Renal pelvis (tissue), 1 donor: ENCODE measurements at regions not wholly inside any gene's neighbourhood (a gene's known extent, or its start where the extent isn't known, plus 50 kb on each side); places are given as distances from the start of the nearest gene placed in this dataset.

Experiments
- DNase-seq: peaks from one replicate; pipeline ENCODE4 v3.0.0-alpha.2; 2013

GRCh38 chr10:116006508-116006907 is 266.5 kb downstream of the GFRA1 start:
- DNase-seq: no peak

GRCh38 chr10:116005301-116005700 is 267.7 kb downstream of the GFRA1 start:
- DNase-seq: no peak

- no peak for DNase-seq
Measured at GRCh38 chr10:116002735-116003134, 270.3 kb downstream of the GFRA1 start.

- DNase-seq: no peak
Measured at GRCh38 chr10:116001976-116002375, 271.0 kb downstream of the GFRA1 start.

GRCh38 chr10:116001262-116001857 is 271.6 kb downstream of the GFRA1 start:
- peak; percentile 54 for DNase-seq

- no peak for DNase-seq
Measured at GRCh38 chr10:116000151-116000842, 272.7 kb downstream of the GFRA1 start.
